T-helper 1 cell (primary cell): ENCODE measurements at regions not wholly inside any gene's neighbourhood (a gene's known extent, or its start where the extent isn't known, plus 50 kb on each side); places are given as distances from the start of the nearest gene placed in this dataset.
"Not testable (repeated sequence)": the region's sequence is repeated elsewhere in the genome, so short reads cannot be mapped to it uniquely, and the experiment has no call there.

ENCODE experiments used
- DNase-seq, 5 donors: peaks; one replicate each; pipeline ENCODE4 v3.0.0-alpha.2; 2012 to 2020

GRCh38 chr2:183825710-183826109 lies 701.5 kb downstream of the NUP35 start:
- DNase-seq = no peak

GRCh38 chr2:183829931-183830330 lies 705.7 kb downstream of the NUP35 start:
- DNase-seq = no peak

GRCh38 chr2:183837157-183837556 lies 712.9 kb downstream of the NUP35 start:
- no peak for DNase-seq

GRCh38 chr2:183838295-183838694 lies 714.1 kb downstream of the NUP35 start:
- DNase-seq = no peak

- DNase-seq = no peak
These were observed 715.9 kb downstream of the NUP35 start for GRCh38 chr2:183840061-183840584.

- DNase-seq = not testable (repeated sequence)
These were observed 725.6 kb downstream of the NUP35 start for GRCh38 chr2:183849826-183850225.

- DNase-seq = no peak
These were observed 734.9 kb downstream of the NUP35 start for GRCh38 chr2:183859129-183859528.

- no peak for DNase-seq
These were observed 731.7 kb upstream of the ZNF804A start for GRCh38 chr2:183866666-183867065.

- DNase-seq = no peak
These were observed 731.1 kb upstream of the ZNF804A start for GRCh38 chr2:183867206-183867605.

- DNase-seq = no peak
These were observed 730.2 kb upstream of the ZNF804A start for GRCh38 chr2:183868153-183868552.

GRCh38 chr2:183868707-183869106 lies 729.6 kb upstream of the ZNF804A start:
- no peak for DNase-seq

GRCh38 chr2:183872131-183872530 lies 726.2 kb upstream of the ZNF804A start:
- DNase-seq = no peak

- no peak for DNase-seq
These were observed 716.4 kb upstream of the ZNF804A start for GRCh38 chr2:183881978-183882377.

GRCh38 chr2:183892315-183892941 lies 705.9 kb upstream of the ZNF804A start:
- peak in 1 of 5 donors; percentile 0 for DNase-seq

GRCh38 chr2:183898641-183899040 lies 699.7 kb upstream of the ZNF804A start:
- no peak for DNase-seq

- DNase-seq = no peak
These were observed 696.4 kb upstream of the ZNF804A start for GRCh38 chr2:183901931-183902330.

- DNase-seq = no peak
These were observed 695.3 kb upstream of the ZNF804A start for GRCh38 chr2:183903026-183903425.

GRCh38 chr2:183916041-183916440 lies 682.3 kb upstream of the ZNF804A start:
- DNase-seq = not testable (repeated sequence)

GRCh38 chr2:183919167-183919566 lies 679.2 kb upstream of the ZNF804A start:
- no peak for DNase-seq

GRCh38 chr2:183919926-183920325 lies 678.4 kb upstream of the ZNF804A start:
- no peak for DNase-seq

GRCh38 chr2:183925281-183925680 lies 673.0 kb upstream of the ZNF804A start:
- no peak for DNase-seq

- no peak for DNase-seq
These were observed 671.9 kb upstream of the ZNF804A start for GRCh38 chr2:183926433-183926832.

- no peak for DNase-seq
These were observed 670.7 kb upstream of the ZNF804A start for GRCh38 chr2:183927406-183928325.

GRCh38 chr2:183935005-183935404 lies 663.3 kb upstream of the ZNF804A start:
- no peak for DNase-seq
